ENCODE measurements at regions not wholly inside any gene's neighbourhood (a gene's known extent, or its start where the extent isn't known, plus 50 kb on each side); places are given as distances from the start of the nearest gene placed in this dataset.

GRCh38 chr3:163773136-163773535 is 1305.2 kb downstream of the SI start:
- no peak overlapping the region for H3K9ac ChIP-seq (ENCODE audit: extremely low read depth, low read length, poor library complexity, severe bottlenecking)
- H3K27ac ChIP-seq (ENCODE audit: low read depth, low read length) = no peak overlapping the region
- Mint-ChIP-seq H3K9me3 (peaks cover 9% of the 10 kb centered on the region), H3K27ac (no peak overlapping the region), H3K4me1 (no peaks in the 10 kb centered on the region), H3K27me3 (ENCODE audit: insufficient read depth) (peaks cover 12% of the 10 kb centered on the region), H3K36me3 (ENCODE audit: low read depth) (no peaks in the 10 kb centered on the region), H3K4me3 (no peak overlapping the region)
- H3K27me3 ChIP-seq (ENCODE audit: control insufficient read depth, insufficient read depth, low read length, poor library complexity, severe bottlenecking) = no peaks in the 10 kb centered on the region
- no peak for TF ChIP-seq CTCF (conservative IDR thresholded peaks at IDR 0.05)
- H3K4me3 ChIP-seq (ENCODE audit: low read length) = no peak overlapping the region
- H3K4me1 ChIP-seq (ENCODE audit: control insufficient read depth, insufficient read depth, low read length) = no peaks in the 10 kb centered on the region
- H3K9me3 ChIP-seq (ENCODE audit: control insufficient read depth, low read length) = peaks cover 5% of the 10 kb centered on the region
- no peak for DNase-seq
- H3K36me3 ChIP-seq (ENCODE audit: control insufficient read depth, insufficient read depth, low read length) = no peaks in the 10 kb centered on the region

- no peak for DNase-seq
- Mint-ChIP-seq H3K36me3 (ENCODE audit: low read depth) (no peaks in the 10 kb centered on the region), H3K27me3 (ENCODE audit: insufficient read depth) (no peaks in the 10 kb centered on the region), H3K4me3 (no peak overlapping the region), H3K4me1 (no peaks in the 10 kb centered on the region), H3K9me3 (peaks cover 3% of the 10 kb centered on the region), H3K27ac (no peak overlapping the region)
- Histone ChIP-seq H3K27ac (ENCODE audit: low read depth, low read length) (no peak overlapping the region), H3K4me1 (ENCODE audit: control insufficient read depth, insufficient read depth, low read length) (no peaks in the 10 kb centered on the region), H3K9ac (ENCODE audit: extremely low read depth, low read length, poor library complexity, severe bottlenecking) (no peak overlapping the region), H3K4me3 (ENCODE audit: low read length) (no peak overlapping the region), H3K27me3 (ENCODE audit: control insufficient read depth, insufficient read depth, low read length, poor library complexity, severe bottlenecking) (no peaks in the 10 kb centered on the region), H3K36me3 (ENCODE audit: control insufficient read depth, insufficient read depth, low read length) (no peaks in the 10 kb centered on the region), H3K9me3 (ENCODE audit: control insufficient read depth, low read length) (peaks cover 5% of the 10 kb centered on the region)
- no peak for TF ChIP-seq CTCF (conservative IDR thresholded peaks at IDR 0.05)
These were observed 1310.2 kb downstream of the SI start for GRCh38 chr3:163768048-163768447.

- H3K27me3 Mint-ChIP-seq (ENCODE audit: insufficient read depth) = no peaks in the 10 kb centered on the region
- peaks cover 3% of the 10 kb centered on the region for H3K9me3 Mint-ChIP-seq
- H3K4me1 ChIP-seq (ENCODE audit: control insufficient read depth, insufficient read depth, low read length) = no peaks in the 10 kb centered on the region
- no peak for DNase-seq
- no peaks in the 10 kb centered on the region for H3K27me3 ChIP-seq (ENCODE audit: control insufficient read depth, insufficient read depth, low read length, poor library complexity, severe bottlenecking)
- H3K36me3 Mint-ChIP-seq (ENCODE audit: low read depth) = no peaks in the 10 kb centered on the region
- no peak overlapping the region for H3K9ac ChIP-seq (ENCODE audit: extremely low read depth, low read length, poor library complexity, severe bottlenecking)
- no peaks in the 10 kb centered on the region for H3K36me3 ChIP-seq (ENCODE audit: control insufficient read depth, insufficient read depth, low read length)
- no peak overlapping the region for H3K4me3 Mint-ChIP-seq
- H3K4me1 Mint-ChIP-seq = no peaks in the 10 kb centered on the region
- H3K4me3 ChIP-seq (ENCODE audit: low read length) = no peak overlapping the region
- H3K27ac Mint-ChIP-seq = no peak overlapping the region
- peaks cover 5% of the 10 kb centered on the region for H3K9me3 ChIP-seq (ENCODE audit: control insufficient read depth, low read length)
- no peak for TF ChIP-seq CTCF (conservative IDR thresholded peaks at IDR 0.05)
- H3K27ac ChIP-seq (ENCODE audit: low read depth, low read length) = no peak overlapping the region
These were observed 1312.2 kb downstream of the SI start for GRCh38 chr3:163766112-163766511.
